NCI-H345 treated with DMSO at 0.1 percent for 48 hours (cell line): ENCODE measurements at regions not wholly inside any gene's neighbourhood (a gene's known extent, or its start where the extent isn't known, plus 50 kb on each side); places are given as distances from the start of the nearest gene placed in this dataset.
"Not testable (repeated sequence)": the region's sequence is repeated elsewhere in the genome, so short reads cannot be mapped to it uniquely, and the experiment has no call there.

ENCODE experiments used
- DNase-seq: peaks from one replicate; lab custom pipeline; 2025; ENCODE audit not compliant: unreplicated experiment; lab: John Stamatoyannopoulos, UW

- DNase-seq: no peak
Measured at GRCh38 chr3:124358156-124358555, 366.2 kb upstream of the ROPN1 start.

GRCh38 chr3:124360155-124360554 lies 368.2 kb upstream of the ROPN1 start:
- no peak for DNase-seq

- DNase-seq: no peak
Measured at GRCh38 chr3:124360563-124360962, 368.6 kb upstream of the ROPN1 start.

GRCh38 chr3:124361566-124361965 lies 368.7 kb upstream of the UMPS start:
- DNase-seq: no peak

- DNase-seq: no peak
Measured at GRCh38 chr3:124362455-124362854, 367.8 kb upstream of the UMPS start.

GRCh38 chr3:124363476-124363875 lies 366.8 kb upstream of the UMPS start:
- no peak for DNase-seq

- no peak for DNase-seq
Measured at GRCh38 chr3:124364317-124365020, 365.8 kb upstream of the UMPS start.

GRCh38 chr3:124366655-124367054 lies 363.6 kb upstream of the UMPS start:
- not testable (repeated sequence) for DNase-seq

- DNase-seq: no peak
Measured at GRCh38 chr3:124372775-124373174, 357.5 kb upstream of the UMPS start.

- no peak for DNase-seq
Measured at GRCh38 chr3:124373524-124373923, 356.7 kb upstream of the UMPS start.

- no peak for DNase-seq
Measured at GRCh38 chr3:124374583-124374982, 355.7 kb upstream of the UMPS start.

GRCh38 chr3:124381575-124382333 lies 348.5 kb upstream of the UMPS start:
- DNase-seq: no peak

- DNase-seq: no peak
Measured at GRCh38 chr3:124383051-124383450, 347.2 kb upstream of the UMPS start.

GRCh38 chr3:124383846-124384466 lies 346.3 kb upstream of the UMPS start:
- no peak for DNase-seq

- DNase-seq: no peak
Measured at GRCh38 chr3:124384527-124384926, 345.7 kb upstream of the UMPS start.

- DNase-seq: no peak
Measured at GRCh38 chr3:124385996-124386395, 344.3 kb upstream of the UMPS start.

- no peak for DNase-seq
Measured at GRCh38 chr3:124386996-124387595, 343.2 kb upstream of the UMPS start.

- DNase-seq: no peak
Measured at GRCh38 chr3:124391774-124392173, 338.5 kb upstream of the UMPS start.

GRCh38 chr3:124393340-124393739 lies 336.9 kb upstream of the UMPS start:
- no peak for DNase-seq

GRCh38 chr3:124395162-124395561 lies 335.1 kb upstream of the UMPS start:
- no peak for DNase-seq

- DNase-seq: no peak
Measured at GRCh38 chr3:124395584-124396338, 334.5 kb upstream of the UMPS start.
